Gastrocnemius medialis (tissue), 4 donors: ENCODE measurements at regions not wholly inside any gene's neighbourhood (a gene's known extent, or its start where the extent isn't known, plus 50 kb on each side); places are given as distances from the start of the nearest gene placed in this dataset.

ENCODE experiments used
- ATAC-seq, 2 donors: fragments of 150-250 bp; one replicate each; pipeline ENCODE4 v1.9.1; 2016
- DNase-seq, 2 donors: peaks; one replicate each; pipeline ENCODE4 v3.0.0-alpha.2; 2019
- H3K27ac ChIP-seq, 4 donors: fragments of 200-600 bp; sonication (generic); 1 replicate in 1 of 4; 2 replicates in 3 of 4; pipeline ENCODE4 v1.5.1; 2016 to 2018; ENCODE audit warnings: mild to moderate bottlenecking in 2 of 4, moderate library complexity in 1 of 4
- H3K27me3 ChIP-seq, 3 donors: fragments of 200-600 bp; sonication (generic) in 2 of 3; 1 replicate in 1 of 3; 2 replicates in 2 of 3; pipeline versions ENCODE4 v1.5.1 to v1.6.0; 2016 to 2019; ENCODE audit warnings: mild to moderate bottlenecking in 1 of 3, moderate library complexity in 1 of 3
- H3K36me3 ChIP-seq, 2 donors: fragments of 200-600 bp; sonication (generic) in 1 of 2; one replicate each; pipeline ENCODE4 v1.5.1; 2017 to 2018
- H3K4me1 ChIP-seq, 2 donors: fragments of 200-600 bp; sonication (generic) in 1 of 2; one replicate each; pipeline ENCODE4 v1.5.1; 2016 to 2017; ENCODE audit warnings: mild to moderate bottlenecking in 2 of 2
- H3K4me3 ChIP-seq, 4 donors: fragments of 200-600 bp; sonication (generic) in 3 of 4; 1 replicate in 1 of 4; 2 replicates in 3 of 4; pipeline ENCODE4 v1.5.1; 2016 to 2019; ENCODE audit warnings: mild to moderate bottlenecking in 2 of 4
- H3K9me3 ChIP-seq, 3 donors: fragments of 200-600 bp; sonication (generic) in 2 of 3; 1 replicate in 1 of 3; 2 replicates in 2 of 3; pipeline ENCODE4 v1.5.1; 2016 to 2019
- POLR2A ChIP-seq, 2 donors: fragments of 450-650 bp; IDR thresholded peaks; one replicate each; pipeline ENCODE4 v1.6.1; 2017; ENCODE audit warnings: antibody characterized with exemption in 2 of 2, mild to moderate bottlenecking in 2 of 2, moderate library complexity in 2 of 2
- in situ Hi-C, 4 donors: fragments of 200-750 bp; cut with MboI; loops; one replicate each; pipeline versions ENCODE4 v1.15.0 to v1.8.0; 2017; ENCODE audit warnings: low sequenced_read_pairs in 4 of 4
- intact Hi-C: fragments of 100-400 bp; cut with DNase I; formaldehyde crosslinking; loops from one replicate; pipeline ENCODE4 v1.15.1; 2023; ENCODE audit warnings: low total_unique reads
- TF ChIP-seq, protein P1 (sequence below), 5 experiments: fragments of 450-650 bp in 3 of 5; fragments of 200-600 bp in 2 of 5; sonication (generic) in 2 of 5; IDR thresholded peaks in 4 of 5; conservative IDR thresholded peaks in 1 of 5; 1 replicate in 4 of 5; 2 replicates in 1 of 5; pipeline ENCODE4 v1.5.1; 2016 to 2019; ENCODE audit warnings: antibody characterized with exemption in 5 of 5, mild to moderate bottlenecking in 3 of 5, moderate library complexity in 3 of 5

DNA sequence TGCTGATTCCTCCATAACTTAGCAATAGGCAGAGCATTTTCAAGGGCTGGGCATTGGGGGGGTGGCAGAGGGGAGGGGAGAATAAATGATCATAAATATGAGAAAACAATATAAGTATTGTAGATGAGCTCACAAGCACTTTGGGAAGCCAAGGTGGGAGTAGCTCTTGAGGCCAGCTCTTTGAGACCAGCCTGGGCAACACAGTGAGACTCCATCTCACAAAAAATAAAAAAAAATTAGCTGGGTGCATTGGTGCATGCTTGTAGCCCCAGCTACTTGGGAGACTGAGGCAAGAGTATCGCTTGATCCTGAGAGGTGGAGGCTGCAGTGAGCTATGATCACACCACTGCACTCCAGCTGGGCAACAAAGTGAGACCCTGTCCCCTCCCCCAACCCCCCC lies 75.9 kb downstream of the MYCN start:
- TF ChIP-seq, protein P1, sequence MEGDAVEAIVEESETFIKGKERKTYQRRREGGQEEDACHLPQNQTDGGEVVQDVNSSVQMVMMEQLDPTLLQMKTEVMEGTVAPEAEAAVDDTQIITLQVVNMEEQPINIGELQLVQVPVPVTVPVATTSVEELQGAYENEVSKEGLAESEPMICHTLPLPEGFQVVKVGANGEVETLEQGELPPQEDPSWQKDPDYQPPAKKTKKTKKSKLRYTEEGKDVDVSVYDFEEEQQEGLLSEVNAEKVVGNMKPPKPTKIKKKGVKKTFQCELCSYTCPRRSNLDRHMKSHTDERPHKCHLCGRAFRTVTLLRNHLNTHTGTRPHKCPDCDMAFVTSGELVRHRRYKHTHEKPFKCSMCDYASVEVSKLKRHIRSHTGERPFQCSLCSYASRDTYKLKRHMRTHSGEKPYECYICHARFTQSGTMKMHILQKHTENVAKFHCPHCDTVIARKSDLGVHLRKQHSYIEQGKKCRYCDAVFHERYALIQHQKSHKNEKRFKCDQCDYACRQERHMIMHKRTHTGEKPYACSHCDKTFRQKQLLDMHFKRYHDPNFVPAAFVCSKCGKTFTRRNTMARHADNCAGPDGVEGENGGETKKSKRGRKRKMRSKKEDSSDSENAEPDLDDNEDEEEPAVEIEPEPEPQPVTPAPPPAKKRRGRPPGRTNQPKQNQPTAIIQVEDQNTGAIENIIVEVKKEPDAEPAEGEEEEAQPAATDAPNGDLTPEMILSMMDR (IDR thresholded peaks at IDR 0.05 in 4 of 5, conservative IDR thresholded peaks at IDR 0.05 in 1 of 5), result no peak
- no peak for TF ChIP-seq POLR2A (IDR thresholded peaks at IDR 0.05)
- H3K27me3 ChIP-seq, result peaks cover 20 to 30% (median 29%) of the 10 kb centered on the region in 3 donors
- in situ Hi-C loops (no loop called here), intact Hi-C loops (no loop called here)
- H3K36me3 ChIP-seq, result no peaks in the 10 kb centered on the region
- no peak for ATAC-seq
- H3K27ac ChIP-seq, result no peak overlapping the region
- no peak for DNase-seq
- no peaks in the 10 kb centered on the region for H3K9me3 ChIP-seq
- H3K4me1 ChIP-seq, result no peaks in the 10 kb centered on the region
- H3K4me3 ChIP-seq, result no peak overlapping the region

DNA sequence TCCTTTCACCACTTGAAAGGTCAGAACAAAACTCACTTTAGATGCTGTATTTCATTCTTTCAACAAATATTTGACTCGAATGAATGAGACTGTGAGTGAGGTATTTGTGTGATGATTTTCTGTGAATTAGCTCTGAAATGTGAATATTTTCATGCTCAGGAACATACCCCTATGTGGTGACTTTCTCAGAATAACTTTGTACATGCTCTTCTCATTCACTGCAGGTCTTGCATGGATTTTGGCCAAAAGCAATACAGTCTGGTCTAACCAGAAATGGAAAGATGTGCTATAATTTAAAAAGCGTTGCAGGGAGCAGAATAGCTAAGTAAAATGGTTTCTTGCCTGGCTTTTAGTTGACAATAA lies 75.5 kb downstream of the MYCN start:
- in situ Hi-C loops (no loop called here), intact Hi-C loops (no loop called here)
- no peak overlapping the region for H3K4me3 ChIP-seq
- no peak for ATAC-seq
- no peaks in the 10 kb centered on the region for H3K4me1 ChIP-seq
- no peaks in the 10 kb centered on the region for H3K36me3 ChIP-seq
- no peak overlapping the region for H3K27ac ChIP-seq
- DNase-seq, result no peak
- no peak for TF ChIP-seq POLR2A (IDR thresholded peaks at IDR 0.05)
- TF ChIP-seq, protein P1 (IDR thresholded peaks at IDR 0.05 in 4 of 5, conservative IDR thresholded peaks at IDR 0.05 in 1 of 5), result no peak
- H3K27me3 ChIP-seq, result peaks cover 20 to 30% (median 29%) of the 10 kb centered on the region in 3 donors
- H3K9me3 ChIP-seq, result no peaks in the 10 kb centered on the region

DNA sequence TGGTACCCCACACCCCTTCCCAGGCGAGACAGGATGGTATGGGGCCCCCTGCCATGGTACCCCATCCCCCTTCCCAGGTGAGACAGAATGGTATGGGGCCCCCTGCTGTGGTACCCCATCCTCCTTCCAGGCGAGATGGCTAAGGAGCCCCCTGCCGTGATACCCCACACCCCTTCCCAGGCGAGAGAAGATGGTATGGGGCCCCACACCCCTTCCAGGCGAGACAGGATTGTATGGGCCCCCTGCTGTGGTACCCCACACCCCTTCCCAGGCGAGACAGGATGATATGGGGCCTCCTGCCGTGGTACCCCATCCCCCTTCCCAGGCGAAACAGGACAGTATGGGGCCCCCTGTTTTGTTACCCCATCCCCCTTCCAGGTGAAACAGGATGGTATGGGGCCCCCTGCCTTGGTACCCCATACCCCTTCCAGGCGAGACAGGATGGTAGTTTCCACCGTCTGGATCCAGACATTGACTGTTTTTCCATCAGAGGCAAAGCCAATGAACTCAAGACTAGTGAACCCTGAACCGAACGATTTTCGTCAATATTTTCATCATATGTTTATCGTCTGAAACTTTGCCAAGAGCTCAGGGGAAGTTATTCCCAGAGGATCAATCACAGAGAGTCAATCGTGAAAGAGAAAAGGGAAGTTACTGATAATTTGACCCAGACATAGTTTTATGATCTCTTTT lies 75.0 kb downstream of the MYCN start:
- Histone ChIP-seq H3K36me3 (no peaks in the 10 kb centered on the region), H3K4me1 (no peaks in the 10 kb centered on the region), H3K27ac (no peak overlapping the region), H3K4me3 (no peak overlapping the region), H3K9me3 (no peaks in the 10 kb centered on the region), H3K27me3 (peaks cover 20 to 32% (median 30%) of the 10 kb centered on the region in 3 donors)
- ATAC-seq, result no peak
- TF ChIP-seq, protein P1 (IDR thresholded peaks at IDR 0.05 in 4 of 5, conservative IDR thresholded peaks at IDR 0.05 in 1 of 5), result no peak
- TF ChIP-seq POLR2A (IDR thresholded peaks at IDR 0.05), result no peak
- intact Hi-C loops (no loop called here), in situ Hi-C loops (no loop called here)
- DNase-seq, result no peak

DNA sequence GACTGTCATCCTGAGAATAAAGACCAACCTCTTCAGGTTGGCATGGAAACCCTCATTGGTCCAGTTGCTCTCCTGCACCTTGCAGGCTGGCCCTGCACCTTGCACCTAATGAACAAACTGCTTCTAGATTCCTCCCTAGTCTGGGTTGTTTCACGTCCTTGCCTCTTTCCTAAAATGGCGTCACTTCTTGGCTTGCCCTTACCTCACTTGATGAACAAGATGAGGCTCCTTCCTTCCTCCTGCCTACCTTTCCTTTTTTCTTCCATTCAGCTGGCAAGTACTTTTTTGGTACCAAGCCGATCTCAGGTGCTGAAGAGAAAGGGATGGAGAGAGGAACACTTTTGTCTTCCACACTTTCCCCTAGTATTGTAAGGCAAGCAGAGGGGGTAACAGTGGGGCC lies 74.5 kb downstream of the MYCN start:
- Histone ChIP-seq H3K9me3 (no peaks in the 10 kb centered on the region), H3K27ac (no peak overlapping the region), H3K27me3 (peaks cover 20 to 32% (median 30%) of the 10 kb centered on the region in 3 donors), H3K4me3 (no peak overlapping the region), H3K36me3 (no peaks in the 10 kb centered on the region), H3K4me1 (no peaks in the 10 kb centered on the region)
- DNase-seq, result no peak
- no peak for TF ChIP-seq POLR2A (IDR thresholded peaks at IDR 0.05)
- TF ChIP-seq, protein P1 (IDR thresholded peaks at IDR 0.05 in 4 of 5, conservative IDR thresholded peaks at IDR 0.05 in 1 of 5), result no peak
- in situ Hi-C loops, result no loop called here
- no peak for ATAC-seq
- intact Hi-C loops, result no loop called here
